HEK293T (cell line): ENCODE measurements at regions not wholly inside any gene's neighbourhood (a gene's known extent, or its start where the extent isn't known, plus 50 kb on each side); places are given as distances from the start of the nearest gene placed in this dataset.

Experiments used
- CTCF ChIA-PET: fragments of 350-600 bp; formaldehyde crosslinking; extraction: SDS; loops from one replicate; lab custom pipeline; 2021; ENCODE audit warnings: antibody characterized with exemption, inconsistent platforms; lab: Yijun Ruan, JAX
- POLR2A ChIA-PET: fragments of 350-600 bp; formaldehyde crosslinking; extraction: SDS; loops from one replicate; lab custom pipeline; 2020; ENCODE audit warnings: antibody characterized with exemption, inconsistent platforms; lab: Yijun Ruan, JAX
- DNase-seq: peaks from one replicate; pipeline ENCODE4 v3.0.0; 2012; ENCODE audit warnings: mixed read lengths; ENCODE audit errors: extremely low spot score
- ARNT ChIP-seq: fragments of 450-650 bp; IDR thresholded peaks from 2 replicates; pipeline ENCODE4 v1.6.1; 2017; ENCODE audit warnings: mild to moderate bottlenecking
- BHLHE40 ChIP-seq: fragments of 450-650 bp; IDR thresholded peaks from 2 replicates; pipeline ENCODE4 v1.6.1; 2016; ENCODE audit warnings: mild to moderate bottlenecking, moderate library complexity, borderline replicate concordance
- CTBP1 ChIP-seq: fragments of 450-650 bp; IDR thresholded peaks from 2 replicates; pipeline ENCODE4 v1.6.1; 2016; ENCODE audit warnings: borderline replicate concordance
- ELF4 ChIP-seq: fragments of 450-650 bp; IDR thresholded peaks from 2 replicates; pipeline ENCODE4 v1.6.1; 2017; ENCODE audit warnings: antibody characterized with exemption
- FOXA1 ChIP-seq: fragments of 450-650 bp; IDR thresholded peaks from 2 replicates; pipeline ENCODE4 v1.6.1; 2016; ENCODE audit warnings: mild to moderate bottlenecking
- FOXK2 ChIP-seq: fragments of 450-650 bp; IDR thresholded peaks from 2 replicates; pipeline ENCODE4 v1.6.1; 2016; ENCODE audit warnings: mild to moderate bottlenecking
- FOXM1 ChIP-seq: fragments of 450-650 bp; IDR thresholded peaks from 2 replicates; pipeline ENCODE4 v1.6.1; 2017; ENCODE audit warnings: mild to moderate bottlenecking, borderline replicate concordance
- HDGF ChIP-seq: fragments of 450-650 bp; IDR thresholded peaks from 2 replicates; pipeline ENCODE4 v1.6.1; 2017; ENCODE audit warnings: antibody characterized with exemption, borderline replicate concordance
- L3MBTL2 ChIP-seq: fragments of 450-650 bp; conservative IDR thresholded peaks from 2 replicates; pipeline ENCODE4 v1.6.1; 2016; ENCODE audit warnings: mild to moderate bottlenecking
- LEF1 ChIP-seq: fragments of 450-650 bp; IDR thresholded peaks from 2 replicates; pipeline ENCODE4 v1.6.1; 2017; ENCODE audit warnings: mild to moderate bottlenecking, borderline replicate concordance
- NFRKB ChIP-seq: fragments of 450-650 bp; IDR thresholded peaks from 2 replicates; pipeline ENCODE4 v1.6.1; 2016; ENCODE audit warnings: mild to moderate bottlenecking, moderate library complexity
- PKNOX1 ChIP-seq: fragments of 450-650 bp; IDR thresholded peaks from 2 replicates; pipeline ENCODE4 v1.6.1; 2016
- SP1 ChIP-seq: fragments of 450-650 bp; IDR thresholded peaks from 2 replicates; pipeline ENCODE4 v1.6.1; 2017
- SUZ12 ChIP-seq: fragments of 450-650 bp; IDR thresholded peaks from 2 replicates; pipeline ENCODE4 v1.6.1; 2016; ENCODE audit warnings: mild to moderate bottlenecking
- TARDBP ChIP-seq: fragments of 450-650 bp; IDR thresholded peaks from 2 replicates; pipeline ENCODE4 v1.6.1; 2016
- ZNF384 ChIP-seq: fragments of 450-650 bp; IDR thresholded peaks from 2 replicates; pipeline ENCODE4 v1.6.1; 2016

- no peak for TF ChIP-seq BHLHE40
- no peak for TF ChIP-seq L3MBTL2
- no peak for TF ChIP-seq ZNF384
- TF ChIP-seq ARNT, result no peak
- TF ChIP-seq SUZ12, result no peak
- TF ChIP-seq LEF1, result no peak
- no peak for TF ChIP-seq FOXM1
- TF ChIP-seq ELF4, result no peak
- TF ChIP-seq PKNOX1, result no peak
- TF ChIP-seq TARDBP, result no peak
- TF ChIP-seq FOXA1, result no peak
- no peak for TF ChIP-seq SP1
- no peak for TF ChIP-seq HDGF
- DNase-seq, result no peak
- POLR2A ChIA-PET, result no interaction called here
- CTCF ChIA-PET, result no interaction called here
Observed at GRCh38 chr18:61963705-61964104, 70.9 kb upstream of the RNF152 start.

- ChIA-PET CTCF (no interaction called here), POLR2A (no interaction called here)
- TF ChIP-seq NFRKB (no peak), ELF4 (no peak), PKNOX1 (no peak), HDGF (no peak), LEF1 (no peak), ARNT (no peak), CTBP1 (no peak), FOXA1 (no peak), TARDBP (no peak), FOXM1 (no peak), SP1 (no peak), L3MBTL2 (no peak), ZNF384 (no peak), SUZ12 (no peak)
- no peak for DNase-seq
Observed at GRCh38 chr18:61957801-61958516, 65.2 kb upstream of the RNF152 start.

- TF ChIP-seq ZNF384, result no peak
- TF ChIP-seq PKNOX1, result no peak
- TF ChIP-seq FOXA1, result no peak
- no peak for TF ChIP-seq CTBP1
- TF ChIP-seq TARDBP, result no peak
- no peak for TF ChIP-seq LEF1
- no peak for TF ChIP-seq NFRKB
- no peak for TF ChIP-seq FOXM1
- no peak for TF ChIP-seq ARNT
- TF ChIP-seq SUZ12, result no peak
- TF ChIP-seq BHLHE40, result no peak
- TF ChIP-seq L3MBTL2, result no peak
- TF ChIP-seq FOXK2, result no peak
- no peak for TF ChIP-seq HDGF
- no peak for TF ChIP-seq ELF4
- POLR2A ChIA-PET, result no interaction called here
- CTCF ChIA-PET, result no interaction called here
- DNase-seq, result no peak
Observed at GRCh38 chr18:61955644-61956043, 62.8 kb upstream of the RNF152 start.

GRCh38 chr18:61954096-61954746, 61.4 kb upstream of the RNF152 start:
- ChIA-PET CTCF (no interaction called here), POLR2A (no interaction called here)
- no peak for DNase-seq
- no peak for TF ChIP-seq ARNT

GRCh38 chr18:61953641-61954040, 60.8 kb upstream of the RNF152 start:
- no peak for DNase-seq
- ChIA-PET POLR2A (no interaction called here), CTCF (no interaction called here)
- TF ChIP-seq PKNOX1 (no peak), FOXK2 (no peak), ZNF384 (no peak), L3MBTL2 (no peak), FOXA1 (no peak), LEF1 (no peak), SUZ12 (no peak), CTBP1 (no peak), ELF4 (no peak), ARNT (no peak), TARDBP (no peak), NFRKB (no peak)
